H1 (cell line): ENCODE measurements at regions not wholly inside any gene's neighbourhood (a gene's known extent, or its start where the extent isn't known, plus 50 kb on each side); places are given as distances from the start of the nearest gene placed in this dataset.

Source experiments
- BACH1 ChIP-seq: IDR thresholded peaks from 2 replicates; pipeline ENCODE4 v1.6.1; 2012; ENCODE audit warnings: low read length, improper control_type of control experiment
- CTBP2 ChIP-seq: IDR thresholded peaks from 2 replicates; pipeline ENCODE4 v1.7.0; 2011; ENCODE audit warnings: borderline replicate concordance, mild to moderate bottlenecking, moderate library complexity, mixed read lengths, low read length; ENCODE audit not compliant: insufficient read depth, insufficient read length
- GTF2F1 ChIP-seq: IDR thresholded peaks from 2 replicates; pipeline ENCODE4 v1.6.1; 2012; ENCODE audit warnings: low read depth, low read length, improper control_type of control experiment, borderline replicate concordance
- HDAC6 ChIP-seq: IDR thresholded peaks from one replicate; pipeline ENCODE4 v1.7.1; 2012; ENCODE audit warnings: low read depth, mild to moderate bottlenecking, inconsistent platforms, low read length, moderate library complexity
- JUND ChIP-seq: IDR thresholded peaks from 2 replicates; pipeline ENCODE4 v1.6.1; 2011; ENCODE audit warnings: mild to moderate bottlenecking, improper control_type of control experiment, low read length
- NANOG ChIP-seq: IDR thresholded peaks from 2 replicates; pipeline ENCODE4 v1.6.1; 2011; ENCODE audit warnings: low read length, low read depth, mild to moderate bottlenecking, inconsistent platforms; ENCODE audit not compliant: insufficient read depth, poor library complexity, severe bottlenecking
- TAF1 ChIP-seq: IDR thresholded peaks from 2 replicates; pipeline ENCODE4 v1.6.1; 2011; ENCODE audit warnings: mild to moderate bottlenecking, low read depth, low read length

GRCh38 chr7:98700533-98700932 lies 83.4 kb downstream of the NPTX2 start (continued):
- TF ChIP-seq NANOG (no peak), GTF2F1 (no peak), TAF1 (no peak), JUND (no peak), BACH1 (no peak), CTBP2 (no peak), HDAC6 (no peak)
